ENCODE measurements at regions not wholly inside any gene's neighbourhood (a gene's known extent, or its start where the extent isn't known, plus 50 kb on each side); places are given as distances from the start of the nearest gene placed in this dataset.

- Histone ChIP-seq H3K9ac (no peak overlapping the region), H3K4me2 (no peak overlapping the region), H3K36me3 (ENCODE audit: insufficient read depth) (no peaks in the 10 kb centered on the region), H3K27me3 (ENCODE audit: insufficient read depth, low read depth) (no peaks in the 10 kb centered on the region), H3K4me3 (IDR thresholded peaks at IDR 0.05; ENCODE audit: insufficient read depth, low read depth, low read length) (no peak overlapping the region), H4K20me1 (ENCODE audit: insufficient read depth) (no peaks in the 10 kb centered on the region), H3K4me1 (ENCODE audit: low read depth, poor library complexity, severe bottlenecking) (no peaks in the 10 kb centered on the region), H3K27ac (no peak overlapping the region), H3K79me2 (ENCODE audit: insufficient read depth, low read depth) (no peaks in the 10 kb centered on the region), H2AFZ (ENCODE audit: low read depth) (no peak overlapping the region)
- TF ChIP-seq CTCF (conservative IDR thresholded peaks at IDR 0.05; ENCODE audit: low read depth, low read length), result no peak
Measured at GRCh38 chr9:7318920-7319319, 480.7 kb downstream of the DMAC1 start.

GRCh38 chr9:7316967-7317366 lies 482.6 kb downstream of the DMAC1 start:
- H2AFZ ChIP-seq (ENCODE audit: low read depth), result no peak overlapping the region
- no peaks in the 10 kb centered on the region for H3K27me3 ChIP-seq (ENCODE audit: insufficient read depth, low read depth)

GRCh38 chr9:7316166-7316795 lies 483.3 kb downstream of the DMAC1 start:
- no peak overlapping the region for H3K4me2 ChIP-seq
- H3K4me1 ChIP-seq (ENCODE audit: low read depth, poor library complexity, severe bottlenecking), result no peaks in the 10 kb centered on the region
- H3K27me3 ChIP-seq (ENCODE audit: insufficient read depth, low read depth), result no peaks in the 10 kb centered on the region
- TF ChIP-seq CTCF (conservative IDR thresholded peaks at IDR 0.05; ENCODE audit: low read depth, low read length), result no peak
- H3K79me2 ChIP-seq (ENCODE audit: insufficient read depth, low read depth), result no peaks in the 10 kb centered on the region
- H3K27ac ChIP-seq, result no peak overlapping the region
- H3K4me3 ChIP-seq (IDR thresholded peaks at IDR 0.05; ENCODE audit: insufficient read depth, low read depth, low read length), result no peak overlapping the region
- H3K9ac ChIP-seq, result no peak overlapping the region
- no peak overlapping the region for H2AFZ ChIP-seq (ENCODE audit: low read depth)
- no peaks in the 10 kb centered on the region for H4K20me1 ChIP-seq (ENCODE audit: insufficient read depth)
- H3K36me3 ChIP-seq (ENCODE audit: insufficient read depth), result no peaks in the 10 kb centered on the region

More at GRCh38 chr9:7316967-7317366, 482.6 kb downstream of the DMAC1 start:
- H3K4me3 ChIP-seq (IDR thresholded peaks at IDR 0.05; ENCODE audit: insufficient read depth, low read depth, low read length), result no peak overlapping the region
- no peak overlapping the region for H3K27ac ChIP-seq
- no peaks in the 10 kb centered on the region for H4K20me1 ChIP-seq (ENCODE audit: insufficient read depth)
- H3K4me2 ChIP-seq, result no peak overlapping the region
- H3K9ac ChIP-seq, result no peak overlapping the region
- H3K79me2 ChIP-seq (ENCODE audit: insufficient read depth, low read depth), result no peaks in the 10 kb centered on the region
- no peaks in the 10 kb centered on the region for H3K36me3 ChIP-seq (ENCODE audit: insufficient read depth)
- no peak for TF ChIP-seq CTCF (conservative IDR thresholded peaks at IDR 0.05; ENCODE audit: low read depth, low read length)
- H3K4me1 ChIP-seq (ENCODE audit: low read depth, poor library complexity, severe bottlenecking), result no peaks in the 10 kb centered on the region

GRCh38 chr9:7315746-7316145 lies 483.8 kb downstream of the DMAC1 start:
- Histone ChIP-seq H3K4me1 (ENCODE audit: low read depth, poor library complexity, severe bottlenecking) (no peaks in the 10 kb centered on the region), H3K36me3 (ENCODE audit: insufficient read depth) (no peaks in the 10 kb centered on the region), H3K4me3 (IDR thresholded peaks at IDR 0.05; ENCODE audit: insufficient read depth, low read depth, low read length) (no peak overlapping the region), H3K27me3 (ENCODE audit: insufficient read depth, low read depth) (no peaks in the 10 kb centered on the region), H3K79me2 (ENCODE audit: insufficient read depth, low read depth) (no peaks in the 10 kb centered on the region), H3K27ac (no peak overlapping the region), H3K4me2 (no peak overlapping the region), H2AFZ (ENCODE audit: low read depth) (no peak overlapping the region), H3K9ac (no peak overlapping the region), H4K20me1 (ENCODE audit: insufficient read depth) (no peaks in the 10 kb centered on the region)
- no peak for TF ChIP-seq CTCF (conservative IDR thresholded peaks at IDR 0.05; ENCODE audit: low read depth, low read length)

All from KMS-11 (cell line).